HK-2 (cell line): ENCODE measurements at regions not wholly inside any gene's neighbourhood (a gene's known extent, or its start where the extent isn't known, plus 50 kb on each side); places are given as distances from the start of the nearest gene placed in this dataset.

Experiments
- DNase-seq: peaks from one replicate; pipeline ENCODE4 v3.0.0-alpha.2; 2018; ENCODE audit not compliant: unreplicated experiment

- no peak for DNase-seq
Observed at GRCh38 chr2:162964513-162964912, 125.9 kb upstream of the KCNH7 start.

- DNase-seq: no peak
Observed at GRCh38 chr2:162963156-162963555, 124.6 kb upstream of the KCNH7 start.

- no peak for DNase-seq
Observed at GRCh38 chr2:162945785-162946184, 107.2 kb upstream of the KCNH7 start.

- DNase-seq: no peak
Observed at GRCh38 chr2:162938387-162938786, 99.8 kb upstream of the KCNH7 start.

DNA sequence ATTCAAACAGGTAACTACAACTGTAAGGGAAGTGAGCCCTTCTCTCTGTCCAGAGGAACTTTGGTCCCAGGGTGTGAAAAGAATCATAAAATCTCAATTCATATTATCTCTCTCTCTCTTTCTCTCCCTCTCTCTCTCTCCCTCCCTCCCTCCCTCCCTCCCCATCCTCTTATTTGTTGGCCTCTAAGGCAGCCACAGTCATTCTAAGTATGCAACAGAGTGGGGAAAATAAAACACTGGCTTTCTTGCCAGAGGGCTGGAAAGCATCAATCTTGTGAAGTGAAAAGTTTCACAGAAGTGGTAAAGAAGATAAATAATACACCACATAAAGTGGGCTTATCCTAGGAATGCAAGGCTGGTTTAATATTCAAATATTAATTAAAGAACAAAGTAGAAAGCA, 95.6 kb upstream of the KCNH7 start:
- no peak for DNase-seq

GRCh38 chr2:162932416-162932815, 93.8 kb upstream of the KCNH7 start:
- no peak for DNase-seq

GRCh38 chr2:162929571-162929970, 91.0 kb upstream of the KCNH7 start:
- DNase-seq: peak; percentile 84

DNA sequence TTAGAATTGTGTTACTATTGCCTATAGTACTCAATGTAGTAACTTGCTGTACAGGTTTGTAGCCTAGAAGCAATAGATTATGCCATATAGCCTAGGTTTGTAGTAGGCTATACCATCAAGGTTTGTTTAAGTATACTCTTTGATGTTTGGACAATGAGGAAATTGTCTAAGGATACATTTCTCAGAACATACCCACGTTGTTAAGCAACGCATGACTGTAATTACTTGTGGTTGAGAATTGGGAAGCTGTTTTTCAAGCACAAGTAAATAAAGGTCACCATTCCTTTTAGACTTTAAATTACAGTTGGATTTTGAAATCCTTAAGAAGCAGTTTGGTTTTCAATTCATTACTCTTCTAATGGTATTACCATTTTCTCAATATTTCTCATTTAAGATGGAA, 89.8 kb upstream of the KCNH7 start:
- DNase-seq: no peak

- DNase-seq: no peak
Observed at GRCh38 chr2:162926907-162927306, 88.3 kb upstream of the KCNH7 start.

GRCh38 chr2:162926501-162926900, 87.9 kb upstream of the KCNH7 start:
- DNase-seq: peak; percentile 60

GRCh38 chr2:162925595-162925994, 87.0 kb upstream of the KCNH7 start:
- no peak for DNase-seq

- no peak for DNase-seq
Observed at GRCh38 chr2:162919111-162919510, 80.5 kb upstream of the KCNH7 start.

- DNase-seq: no peak
Observed at GRCh38 chr2:162917626-162918025, 79.1 kb upstream of the KCNH7 start.

- DNase-seq: no peak
Observed at GRCh38 chr2:162916286-162916801, 77.8 kb upstream of the KCNH7 start.

- no peak for DNase-seq
Observed at GRCh38 chr2:162915858-162916257, 77.3 kb upstream of the KCNH7 start.

GRCh38 chr2:162914161-162914560, 75.6 kb upstream of the KCNH7 start:
- DNase-seq: no peak

- DNase-seq: no peak
Observed at GRCh38 chr2:162912787-162913186, 74.2 kb upstream of the KCNH7 start.

DNA sequence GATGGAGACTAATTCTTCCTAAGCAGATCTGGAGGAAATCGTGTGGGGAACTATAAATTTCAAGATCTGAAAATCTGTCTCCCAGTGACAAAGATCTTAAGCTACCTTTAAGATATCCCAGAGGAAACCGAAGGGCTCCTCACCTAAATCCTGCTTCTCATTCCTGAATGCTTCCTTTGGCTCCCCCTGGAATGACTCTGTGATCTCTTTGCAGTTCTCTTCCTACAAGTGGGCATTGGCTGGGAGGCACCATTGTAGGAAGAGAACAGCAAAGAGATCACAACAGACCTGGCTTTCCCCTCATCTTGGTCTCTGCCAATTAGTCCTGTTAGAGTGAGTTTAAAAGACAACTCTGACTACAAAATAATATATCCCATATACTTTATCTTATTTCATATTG, 70.0 kb upstream of the KCNH7 start:
- no peak for DNase-seq

GRCh38 chr2:162890690-162891311, 52.2 kb upstream of the KCNH7 start:
- peak; percentile 16 for DNase-seq

DNA sequence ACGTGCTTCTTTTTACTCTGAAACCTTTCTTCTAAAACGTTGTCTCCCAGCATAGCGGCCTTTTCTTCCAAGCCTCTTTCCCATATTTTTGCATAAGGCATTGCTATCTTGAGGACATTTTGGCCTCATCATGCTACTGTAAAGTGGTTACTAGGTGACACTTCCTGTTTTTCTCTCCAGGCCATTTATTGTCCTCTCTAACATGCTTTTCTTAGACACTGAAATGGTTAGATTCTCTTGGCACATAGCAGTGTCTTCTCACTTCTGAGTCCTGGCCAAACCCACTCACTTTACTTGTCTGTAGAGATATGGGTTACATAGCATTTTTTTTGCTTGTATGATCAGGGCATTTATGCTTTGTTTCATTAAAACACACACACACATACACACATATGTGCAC, 50.1 kb upstream of the KCNH7 start:
- no peak for DNase-seq
